Lung (tissue), 11 donors: ENCODE measurements at regions not wholly inside any gene's neighbourhood (a gene's known extent, or its start where the extent isn't known, plus 50 kb on each side); places are given as distances from the start of the nearest gene placed in this dataset.

Source experiments
- ATAC-seq: fragments of 200-7000 bp; cut with Tn5 transposase; one replicate; pipeline ENCODE4 v1.9.1; 2020; ENCODE audit warnings: moderate number of reproducible peaks; ENCODE audit not compliant: insufficient read depth, low FRiP score
- DNase-seq, 3 donors: peaks; one replicate each; pipeline ENCODE4 v3.0.0-alpha.2; 2013 to 2017
- H3K27ac ChIP-seq, 2 donors: one replicate each; pipeline ENCODE4 v1.5.1; 2013; ENCODE audit warnings: mild to moderate bottlenecking in 2 of 2, moderate library complexity in 2 of 2, control low read depth in 1 of 2, inconsistent platforms in 1 of 2, low read depth in 1 of 2, low read length in 1 of 2
- H3K27me3 ChIP-seq, 3 donors: one replicate each; pipeline ENCODE4 v1.5.1; 2013; ENCODE audit warnings: low read length in 2 of 3; ENCODE audit not compliant: control insufficient read depth in 3 of 3, insufficient read depth in 3 of 3
- H3K36me3 ChIP-seq, 4 donors: one replicate each; pipeline ENCODE4 v1.5.1; 2013; ENCODE audit warnings: low read length in 4 of 4, mild to moderate bottlenecking in 1 of 4, moderate library complexity in 1 of 4; ENCODE audit not compliant: control insufficient read depth in 4 of 4, insufficient read depth in 4 of 4
- H3K4me1 ChIP-seq, 5 donors: one replicate each; pipeline ENCODE4 v1.5.1; 2013; ENCODE audit warnings: low read length in 5 of 5, mild to moderate bottlenecking in 2 of 5, moderate library complexity in 1 of 5; ENCODE audit not compliant: control insufficient read depth in 5 of 5, insufficient read depth in 5 of 5
- H3K4me3 ChIP-seq: one replicate; pipeline ENCODE4 v1.5.1; 2013; ENCODE audit warnings: mild to moderate bottlenecking, control low read depth, moderate library complexity
- H3K9ac ChIP-seq, 2 donors: one replicate each; pipeline ENCODE4 v1.5.1; 2013; ENCODE audit warnings: low read length in 2 of 2, control low read depth in 1 of 2; ENCODE audit not compliant: insufficient read depth in 1 of 2
- H3K9me3 ChIP-seq, 4 donors: one replicate each; pipeline ENCODE4 v1.5.1; 2013; ENCODE audit warnings: low read length in 3 of 4, mild to moderate bottlenecking in 1 of 4, moderate library complexity in 1 of 4; ENCODE audit not compliant: control insufficient read depth in 4 of 4, insufficient read depth in 3 of 4
- WGBS, 2 donors: extraction: QIAGEN DNeasy Blood & Tissue Kit; methylation state at CpG; one replicate each; pipeline ENCODE4 v1.1.7; 2013; 5-methylcytosine and 5-hydroxymethylcytosine counted together
- TF ChIP-seq, protein P1 (sequence below): IDR thresholded peaks from 2 replicates; pipeline ENCODE4 v1.5.1; 2012; ENCODE audit warnings: mild to moderate bottlenecking; ENCODE audit errors: control extremely low read depth, extremely low read depth
- donor health status: control.
- donor health status: control.
- donor health status: Bipolar disorder and iron deficiency.
- donor health status: healthy.
- donor health status: DM: yes; HTN: yes; CAD: no.

DNA sequence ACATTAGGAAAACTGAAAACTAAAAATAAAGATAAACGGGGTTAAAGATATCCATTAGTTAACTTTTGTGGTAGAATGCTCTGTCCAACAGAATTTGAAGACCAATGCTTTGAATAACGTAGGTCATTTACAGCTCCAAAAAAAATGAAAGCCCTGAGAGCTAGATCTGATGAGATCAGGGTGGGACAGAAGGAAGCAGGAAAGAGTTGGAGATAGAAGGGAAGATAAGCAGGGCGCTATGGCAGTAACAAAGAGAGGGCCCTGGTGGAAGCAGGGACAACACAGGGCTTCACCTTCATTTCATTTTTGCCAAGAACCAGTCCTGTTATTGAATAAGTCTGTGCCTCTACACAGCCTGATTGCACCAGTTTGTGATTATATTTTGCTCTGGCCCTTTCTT is 51.0 kb upstream of the RGS8 start:
- no peak overlapping the region for H3K27ac ChIP-seq
- WGBS, 2 donors = 60 to 67% methylated on average over 3 of the region's 3 CpGs
- no peaks in the 10 kb centered on the region for H3K27me3 ChIP-seq
- TF ChIP-seq, protein P1, sequence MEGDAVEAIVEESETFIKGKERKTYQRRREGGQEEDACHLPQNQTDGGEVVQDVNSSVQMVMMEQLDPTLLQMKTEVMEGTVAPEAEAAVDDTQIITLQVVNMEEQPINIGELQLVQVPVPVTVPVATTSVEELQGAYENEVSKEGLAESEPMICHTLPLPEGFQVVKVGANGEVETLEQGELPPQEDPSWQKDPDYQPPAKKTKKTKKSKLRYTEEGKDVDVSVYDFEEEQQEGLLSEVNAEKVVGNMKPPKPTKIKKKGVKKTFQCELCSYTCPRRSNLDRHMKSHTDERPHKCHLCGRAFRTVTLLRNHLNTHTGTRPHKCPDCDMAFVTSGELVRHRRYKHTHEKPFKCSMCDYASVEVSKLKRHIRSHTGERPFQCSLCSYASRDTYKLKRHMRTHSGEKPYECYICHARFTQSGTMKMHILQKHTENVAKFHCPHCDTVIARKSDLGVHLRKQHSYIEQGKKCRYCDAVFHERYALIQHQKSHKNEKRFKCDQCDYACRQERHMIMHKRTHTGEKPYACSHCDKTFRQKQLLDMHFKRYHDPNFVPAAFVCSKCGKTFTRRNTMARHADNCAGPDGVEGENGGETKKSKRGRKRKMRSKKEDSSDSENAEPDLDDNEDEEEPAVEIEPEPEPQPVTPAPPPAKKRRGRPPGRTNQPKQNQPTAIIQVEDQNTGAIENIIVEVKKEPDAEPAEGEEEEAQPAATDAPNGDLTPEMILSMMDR = no peak
- no peak overlapping the region for H3K4me3 ChIP-seq
- H3K4me1 ChIP-seq = peaks cover 0 to 6% (median 0%) of the 10 kb centered on the region in 5 donors
- H3K36me3 ChIP-seq = no peaks in the 10 kb centered on the region
- DNase-seq (no peak), ATAC-seq (no peak)
- H3K9ac ChIP-seq = no peak overlapping the region
- H3K9me3 ChIP-seq = peaks cover 0 to 3% (median 0%) of the 10 kb centered on the region in 4 donors

DNA sequence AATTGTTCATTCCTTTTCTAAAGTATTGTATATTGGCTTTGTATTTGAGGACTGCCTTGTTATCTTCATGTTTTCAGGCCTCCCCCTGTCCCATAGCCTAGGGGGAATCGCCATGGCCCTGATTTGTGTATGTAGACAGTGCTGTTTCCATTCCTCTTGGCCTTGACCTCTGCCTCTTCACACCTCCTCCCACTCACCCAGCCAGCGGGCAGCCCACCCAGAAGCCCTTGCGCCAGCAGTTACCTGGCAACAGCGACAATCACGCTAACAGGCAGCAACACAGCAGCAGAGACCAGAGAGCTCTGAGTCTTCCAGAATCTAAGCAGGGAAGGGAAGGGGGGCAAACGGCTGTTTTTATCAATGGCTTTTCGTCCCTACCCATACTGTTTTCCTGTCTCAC is 50.0 kb upstream of the NPL start:
- H3K36me3 ChIP-seq = no peaks in the 10 kb centered on the region
- H3K9ac ChIP-seq = no peak overlapping the region
- H3K9me3 ChIP-seq = peaks cover 0 to 3% (median 0%) of the 10 kb centered on the region in 4 donors
- no peaks in the 10 kb centered on the region for H3K27me3 ChIP-seq
- TF ChIP-seq, protein P1 = no peak
- ATAC-seq (no peak), DNase-seq (peak; percentile 80 to 83 (median 83))
- H3K4me1 ChIP-seq = peaks cover 0 to 6% (median 0%) of the 10 kb centered on the region in 5 donors
- no peak overlapping the region for H3K27ac ChIP-seq
- WGBS, 2 donors = 54 to 55% methylated on average over 7 of the region's 7 CpGs
- no peak overlapping the region for H3K4me3 ChIP-seq
